ENCODE measurements at regions not wholly inside any gene's neighbourhood (a gene's known extent, or its start where the extent isn't known, plus 50 kb on each side); places are given as distances from the start of the nearest gene placed in this dataset.

DNA sequence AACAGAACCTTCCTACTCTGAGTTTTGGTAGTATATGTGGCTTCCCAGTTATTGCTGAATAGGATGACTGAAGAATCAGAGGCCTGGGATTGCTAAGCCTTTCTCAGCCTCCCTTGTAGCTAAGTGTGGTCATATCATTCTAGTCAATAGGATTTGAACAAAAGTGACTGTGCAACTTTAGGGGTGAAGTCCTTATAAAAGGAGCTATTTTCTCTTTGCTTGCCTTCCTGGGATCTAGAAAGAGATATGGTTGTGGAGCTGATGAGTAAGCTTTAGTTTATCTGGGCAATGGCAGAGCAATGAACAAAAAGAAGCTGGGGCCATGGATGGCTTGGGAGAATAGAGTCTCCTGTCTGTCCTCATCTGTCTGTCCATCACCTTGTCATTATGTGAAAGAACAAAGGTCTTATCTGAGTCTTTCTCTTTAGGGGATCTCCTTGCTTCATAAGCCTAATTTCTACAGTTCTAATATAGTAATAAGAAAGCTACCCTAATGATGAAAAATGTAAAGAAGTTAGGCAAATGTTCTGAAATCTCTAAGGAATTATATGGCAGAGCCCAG lies 91.5 kb downstream of the TENT5C start:
- H3K9ac ChIP-seq (ENCODE audit: low read length) = no peak overlapping the region
- no peak overlapping the region for H3K18ac ChIP-seq (ENCODE audit: low read length)
- no peak overlapping the region for H3K23ac ChIP-seq (ENCODE audit: low read length)
- H2BK5ac ChIP-seq (ENCODE audit: low read length) = no peak overlapping the region
- H3K27me3 ChIP-seq (ENCODE audit: insufficient read depth, low read length, poor library complexity) = no peaks in the 10 kb centered on the region
- H2BK120ac ChIP-seq (ENCODE audit: low read depth, low read length) = no peak overlapping the region
- no peak overlapping the region for H2BK15ac ChIP-seq (replicated peaks; ENCODE audit: low read depth)
- H2AK5ac ChIP-seq (ENCODE audit: low read length) = no peak overlapping the region
- no peaks in the 10 kb centered on the region for H3K36me3 ChIP-seq (ENCODE audit: control insufficient read depth, insufficient read depth, low read length)
- DNase-seq = no peak
- no peak overlapping the region for H4K8ac ChIP-seq (ENCODE audit: low read depth, low read length)
- H3K4me2 ChIP-seq (ENCODE audit: low read length) = no peak overlapping the region
- H3K79me1 ChIP-seq (ENCODE audit: low read length) = no peaks in the 10 kb centered on the region
- no peak overlapping the region for H3K4ac ChIP-seq (ENCODE audit: low read depth, low read length)
- no peak overlapping the region for H3K27ac ChIP-seq (ENCODE audit: low read depth, low read length)
- no peak overlapping the region for H3K56ac ChIP-seq (ENCODE audit: low read length)
- no peak overlapping the region for H3K4me3 ChIP-seq (ENCODE audit: low read length)
- no peaks in the 10 kb centered on the region for H3K79me2 ChIP-seq (ENCODE audit: control insufficient read depth, insufficient read depth, low read length)
- H4K5ac ChIP-seq (ENCODE audit: low read length) = no peak overlapping the region
- H3K4me1 ChIP-seq (ENCODE audit: control insufficient read depth, low read depth, low read length) = no peaks in the 10 kb centered on the region

DNA sequence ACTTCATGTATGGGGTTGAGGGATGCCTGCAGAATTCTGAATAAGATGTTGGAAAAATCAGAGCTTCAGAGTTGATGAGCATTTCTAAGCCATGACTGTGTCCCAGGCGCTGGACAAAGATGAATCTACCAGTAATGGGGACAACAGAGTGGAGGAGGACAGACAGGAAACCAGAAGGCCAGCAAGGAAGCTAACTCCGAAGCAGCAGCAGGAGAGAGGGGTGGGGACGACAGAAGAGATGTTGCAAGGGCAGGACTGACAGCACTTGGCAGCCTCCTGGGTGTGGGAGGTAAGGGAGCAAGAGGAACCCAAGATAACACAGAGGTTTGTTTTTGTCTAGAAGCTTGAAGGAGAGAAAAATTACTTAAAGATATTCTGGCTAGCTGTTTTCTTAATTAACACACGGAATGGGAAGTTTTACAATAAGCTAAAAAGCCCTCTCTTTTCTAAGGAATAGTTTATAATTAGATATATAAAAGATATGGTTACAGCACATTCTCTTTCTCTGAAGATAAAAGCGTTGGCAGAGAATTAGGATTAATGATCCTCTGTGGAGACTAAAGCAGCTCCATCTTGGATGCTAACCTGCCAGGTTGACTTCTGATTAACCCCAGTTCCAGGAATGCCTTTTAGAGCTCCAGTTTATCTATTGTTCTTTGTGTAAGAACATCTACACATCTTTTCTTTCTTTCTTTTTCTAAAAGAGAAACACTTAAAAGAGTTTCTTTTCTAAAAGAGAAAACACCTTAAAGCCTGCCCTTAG lies 92.7 kb downstream of the TENT5C start:
- H3K79me2 ChIP-seq (ENCODE audit: control insufficient read depth, insufficient read depth, low read length) = no peaks in the 10 kb centered on the region
- no peak overlapping the region for H3K4me2 ChIP-seq (ENCODE audit: low read length)
- H2BK15ac ChIP-seq (replicated peaks; ENCODE audit: low read depth) = no peak overlapping the region
- no peak overlapping the region for H4K8ac ChIP-seq (ENCODE audit: low read depth, low read length)
- no peak overlapping the region for H2AK5ac ChIP-seq (ENCODE audit: low read length)
- no peaks in the 10 kb centered on the region for H3K36me3 ChIP-seq (ENCODE audit: control insufficient read depth, insufficient read depth, low read length)
- no peak overlapping the region for H2BK5ac ChIP-seq (ENCODE audit: low read length)
- DNase-seq = no peak
- H3K4me3 ChIP-seq (ENCODE audit: low read length) = no peak overlapping the region
- no peak overlapping the region for H3K4ac ChIP-seq (ENCODE audit: low read depth, low read length)
- no peak overlapping the region for H3K56ac ChIP-seq (ENCODE audit: low read length)
- H3K27ac ChIP-seq (ENCODE audit: low read depth, low read length) = no peak overlapping the region
- no peaks in the 10 kb centered on the region for H3K27me3 ChIP-seq (ENCODE audit: insufficient read depth, low read length, poor library complexity)
- no peaks in the 10 kb centered on the region for H3K79me1 ChIP-seq (ENCODE audit: low read length)
- H3K9ac ChIP-seq (ENCODE audit: low read length) = no peak overlapping the region
- no peaks in the 10 kb centered on the region for H3K4me1 ChIP-seq (ENCODE audit: control insufficient read depth, low read depth, low read length)
- no CpG with 5 or more reads among the region's 5 CpGs for WGBS (ENCODE audit: extremely low coverage, insufficient coverage, low lambda C conversion rate)
- H4K5ac ChIP-seq (ENCODE audit: low read length) = no peak overlapping the region
- H2BK120ac ChIP-seq (ENCODE audit: low read depth, low read length) = no peak overlapping the region
- H3K18ac ChIP-seq (ENCODE audit: low read length) = no peak overlapping the region
- H3K23ac ChIP-seq (ENCODE audit: low read length) = no peak overlapping the region

- no peak overlapping the region for H2AK5ac ChIP-seq (ENCODE audit: low read length)
- no peak overlapping the region for H3K9ac ChIP-seq (ENCODE audit: low read length)
- no peak for DNase-seq
- no peak overlapping the region for H3K27ac ChIP-seq (ENCODE audit: low read depth, low read length)
- H3K79me2 ChIP-seq (ENCODE audit: control insufficient read depth, insufficient read depth, low read length) = no peaks in the 10 kb centered on the region
- no peak overlapping the region for H3K23ac ChIP-seq (ENCODE audit: low read length)
- H4K8ac ChIP-seq (ENCODE audit: low read depth, low read length) = no peak overlapping the region
- H3K4ac ChIP-seq (ENCODE audit: low read depth, low read length) = no peak overlapping the region
- no peak overlapping the region for H3K18ac ChIP-seq (ENCODE audit: low read length)
- H2BK15ac ChIP-seq (replicated peaks; ENCODE audit: low read depth) = no peak overlapping the region
- H3K36me3 ChIP-seq (ENCODE audit: control insufficient read depth, insufficient read depth, low read length) = no peaks in the 10 kb centered on the region
- H3K56ac ChIP-seq (ENCODE audit: low read length) = no peak overlapping the region
- H3K79me1 ChIP-seq (ENCODE audit: low read length) = no peaks in the 10 kb centered on the region
- no peak overlapping the region for H4K5ac ChIP-seq (ENCODE audit: low read length)
- no peak overlapping the region for H3K4me2 ChIP-seq (ENCODE audit: low read length)
- no peaks in the 10 kb centered on the region for H3K27me3 ChIP-seq (ENCODE audit: insufficient read depth, low read length, poor library complexity)
- no peak overlapping the region for H2BK5ac ChIP-seq (ENCODE audit: low read length)
- H3K4me3 ChIP-seq (ENCODE audit: low read length) = no peak overlapping the region
- no peaks in the 10 kb centered on the region for H3K4me1 ChIP-seq (ENCODE audit: control insufficient read depth, low read depth, low read length)
- no peak overlapping the region for H2BK120ac ChIP-seq (ENCODE audit: low read depth, low read length)
These were observed 94.1 kb downstream of the TENT5C start for GRCh38 chr1:117699953-117700352.

- no peak overlapping the region for H2BK15ac ChIP-seq (replicated peaks; ENCODE audit: low read depth)
These were observed 96.8 kb downstream of the TENT5C start for GRCh38 chr1:117702654-117703053.

GRCh38 chr1:117707371-117707770 lies 101.5 kb downstream of the TENT5C start:
- H2BK15ac ChIP-seq (replicated peaks; ENCODE audit: low read depth) = no peak overlapping the region
- H4K5ac ChIP-seq (ENCODE audit: low read length) = no peak overlapping the region
- no peaks in the 10 kb centered on the region for H3K79me1 ChIP-seq (ENCODE audit: low read length)
- no peak overlapping the region for H3K4ac ChIP-seq (ENCODE audit: low read depth, low read length)
- no peak overlapping the region for H3K27ac ChIP-seq (ENCODE audit: low read depth, low read length)
- H2BK120ac ChIP-seq (ENCODE audit: low read depth, low read length) = no peak overlapping the region
- H3K18ac ChIP-seq (ENCODE audit: low read length) = no peak overlapping the region
- no peak overlapping the region for H3K23ac ChIP-seq (ENCODE audit: low read length)
- no peaks in the 10 kb centered on the region for H3K36me3 ChIP-seq (ENCODE audit: control insufficient read depth, insufficient read depth, low read length)
- no peak overlapping the region for H2BK5ac ChIP-seq (ENCODE audit: low read length)
- no peak overlapping the region for H3K4me2 ChIP-seq (ENCODE audit: low read length)
- H2AK5ac ChIP-seq (ENCODE audit: low read length) = no peak overlapping the region
- peaks cover 5% of the 10 kb centered on the region for H3K4me1 ChIP-seq (ENCODE audit: control insufficient read depth, low read depth, low read length)
- H3K79me2 ChIP-seq (ENCODE audit: control insufficient read depth, insufficient read depth, low read length) = no peaks in the 10 kb centered on the region
- no peak overlapping the region for H3K4me3 ChIP-seq (ENCODE audit: low read length)
- H3K27me3 ChIP-seq (ENCODE audit: insufficient read depth, low read length, poor library complexity) = no peaks in the 10 kb centered on the region
- DNase-seq = no peak
- H3K9ac ChIP-seq (ENCODE audit: low read length) = no peak overlapping the region
- no peak overlapping the region for H4K8ac ChIP-seq (ENCODE audit: low read depth, low read length)
- no peak overlapping the region for H3K56ac ChIP-seq (ENCODE audit: low read length)

More at GRCh38 chr1:117702654-117703053, 96.8 kb downstream of the TENT5C start:
- Histone ChIP-seq H3K9ac (ENCODE audit: low read length) (no peak overlapping the region), H3K4me2 (ENCODE audit: low read length) (no peak overlapping the region), H3K27ac (ENCODE audit: low read depth, low read length) (no peak overlapping the region), H3K79me2 (ENCODE audit: control insufficient read depth, insufficient read depth, low read length) (no peaks in the 10 kb centered on the region), H2AK5ac (ENCODE audit: low read length) (no peak overlapping the region), H2BK5ac (ENCODE audit: low read length) (no peak overlapping the region), H3K27me3 (ENCODE audit: insufficient read depth, low read length, poor library complexity) (no peaks in the 10 kb centered on the region), H3K36me3 (ENCODE audit: control insufficient read depth, insufficient read depth, low read length) (no peaks in the 10 kb centered on the region), H4K5ac (ENCODE audit: low read length) (peak overlapping the region; percentile 39), H3K56ac (ENCODE audit: low read length) (no peak overlapping the region), H3K4me1 (ENCODE audit: control insufficient read depth, low read depth, low read length) (no peaks in the 10 kb centered on the region), H3K18ac (ENCODE audit: low read length) (no peak overlapping the region), H3K79me1 (ENCODE audit: low read length) (no peaks in the 10 kb centered on the region), H3K4ac (ENCODE audit: low read depth, low read length) (no peak overlapping the region), H3K4me3 (ENCODE audit: low read length) (no peak overlapping the region), H4K8ac (ENCODE audit: low read depth, low read length) (no peak overlapping the region), H3K23ac (ENCODE audit: low read length) (no peak overlapping the region), H2BK120ac (ENCODE audit: low read depth, low read length) (no peak overlapping the region)
- no peak for DNase-seq
- no CpG with 5 or more reads among the region's 3 CpGs for WGBS (ENCODE audit: extremely low coverage, insufficient coverage, low lambda C conversion rate)

Data from mesendoderm (in vitro differentiated cells).